Amygdala (tissue), 56 donors: ENCODE measurements at regions not wholly inside any gene's neighbourhood (a gene's known extent, or its start where the extent isn't known, plus 50 kb on each side); places are given as distances from the start of the nearest gene placed in this dataset.
"Not testable (repeated sequence)": the region's sequence is repeated elsewhere in the genome, so short reads cannot be mapped to it uniquely, and the experiment has no call there.

ENCODE experiments used
- DNase-seq, 56 donors: peaks; one replicate each; lab custom pipeline; 2025; lab: John Stamatoyannopoulos, UW

DNA sequence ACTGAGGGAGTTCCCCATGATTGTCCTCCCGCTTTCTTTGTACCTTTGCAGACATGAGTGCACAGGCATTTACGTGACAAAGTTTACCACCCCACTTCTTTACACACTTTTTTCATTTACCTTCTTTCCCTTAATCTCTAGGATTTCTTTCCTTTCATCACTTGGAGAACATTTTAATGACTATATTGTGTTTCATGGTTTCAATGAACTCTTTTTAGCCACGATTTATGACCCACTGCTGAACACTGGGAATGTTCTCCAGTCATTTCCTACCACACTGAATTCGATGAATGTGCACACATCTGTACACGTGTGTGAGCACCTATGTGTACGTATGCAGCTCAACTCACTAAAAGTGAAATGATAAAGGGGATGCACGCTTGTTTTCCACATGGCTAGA lies 371.7 kb upstream of the IGFBP3 start:
- no peak for DNase-seq

DNA sequence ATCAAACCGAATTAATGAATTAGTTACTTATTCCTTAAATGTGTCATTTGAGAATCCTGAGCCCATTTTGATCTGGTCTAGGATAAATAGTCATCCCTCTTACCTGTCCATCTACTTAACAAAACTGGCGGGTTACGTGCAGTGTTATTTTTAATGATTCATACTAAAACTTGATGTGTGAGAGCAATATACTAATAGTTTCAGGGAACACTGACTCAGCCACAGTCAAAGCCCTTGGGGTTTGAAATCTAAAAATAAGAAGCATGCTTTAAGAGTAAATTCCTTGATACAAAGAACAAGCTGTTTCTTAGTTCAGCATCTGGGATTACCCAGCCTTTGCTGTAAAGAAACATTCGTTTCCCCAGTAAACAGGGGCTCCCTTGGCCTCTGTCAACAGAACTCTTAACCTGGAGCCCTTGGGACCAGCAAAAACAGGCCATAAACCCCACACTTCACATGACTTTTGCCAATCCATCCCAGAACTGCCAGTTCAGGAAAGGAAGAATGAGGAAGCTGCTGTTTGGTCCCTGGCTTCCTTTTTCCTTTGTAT lies 370.6 kb upstream of the IGFBP3 start:
- no peak for DNase-seq

- DNase-seq: no peak
Observed at GRCh38 chr7:46291050-46291438, 370.0 kb upstream of the IGFBP3 start.

DNA sequence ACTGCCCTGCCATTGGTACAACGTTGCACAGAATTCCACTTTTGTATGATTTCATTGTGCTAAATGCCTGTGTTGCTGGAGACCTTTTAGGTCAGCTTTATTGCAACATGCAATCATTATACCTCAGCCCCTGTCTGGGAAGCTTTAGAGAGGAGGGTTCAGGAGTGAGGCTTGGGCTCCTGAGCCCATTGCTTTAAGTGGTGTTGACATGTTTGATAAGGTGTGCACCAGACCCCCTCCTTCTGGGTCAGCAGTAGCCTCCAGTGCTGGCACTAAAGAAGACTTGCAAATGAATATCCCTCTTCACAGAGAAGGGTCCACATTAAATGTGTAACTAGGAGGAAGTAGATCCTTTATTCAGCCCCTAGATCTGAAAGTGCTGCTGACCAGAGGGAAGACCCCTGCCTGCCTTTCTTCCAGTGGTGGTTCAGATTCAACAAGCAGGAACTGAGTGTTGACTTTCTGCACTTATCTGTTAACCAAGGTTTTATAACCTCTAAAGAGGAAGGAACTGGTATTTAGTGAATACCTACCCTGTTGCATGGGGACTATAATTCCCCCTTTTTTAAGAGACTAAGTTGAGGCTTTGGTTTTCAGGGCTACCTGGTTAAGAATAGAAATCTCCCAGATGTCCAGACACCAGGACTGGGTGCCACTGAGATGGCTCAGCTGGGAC lies 369.4 kb upstream of the IGFBP3 start:
- no peak for DNase-seq

GRCh38 chr7:46288861-46289260 lies 367.8 kb upstream of the IGFBP3 start:
- no peak for DNase-seq

GRCh38 chr7:46288010-46288409 lies 366.9 kb upstream of the IGFBP3 start:
- DNase-seq: no peak

DNA sequence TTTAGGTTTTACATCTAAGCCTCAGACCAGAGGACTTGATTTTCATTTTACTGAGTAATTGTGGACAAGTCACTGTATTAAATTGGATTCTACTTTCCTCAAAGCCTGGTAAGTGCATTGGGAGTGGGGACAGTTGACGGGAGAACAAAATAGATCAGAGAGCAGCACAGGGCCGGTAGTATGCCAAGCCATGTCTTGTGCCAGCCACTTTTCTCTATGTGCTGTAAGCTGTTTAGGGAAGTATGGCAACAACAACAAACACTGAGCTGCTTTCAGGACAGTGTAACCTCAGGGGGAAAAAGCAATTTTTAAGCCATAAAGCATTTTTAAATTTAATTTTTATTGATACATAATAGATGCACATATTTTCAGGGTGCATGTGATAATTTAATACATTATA lies 365.9 kb upstream of the IGFBP3 start:
- no peak for DNase-seq

- no peak for DNase-seq
Observed at GRCh38 chr7:46286356-46286755, 365.3 kb upstream of the IGFBP3 start.

DNA sequence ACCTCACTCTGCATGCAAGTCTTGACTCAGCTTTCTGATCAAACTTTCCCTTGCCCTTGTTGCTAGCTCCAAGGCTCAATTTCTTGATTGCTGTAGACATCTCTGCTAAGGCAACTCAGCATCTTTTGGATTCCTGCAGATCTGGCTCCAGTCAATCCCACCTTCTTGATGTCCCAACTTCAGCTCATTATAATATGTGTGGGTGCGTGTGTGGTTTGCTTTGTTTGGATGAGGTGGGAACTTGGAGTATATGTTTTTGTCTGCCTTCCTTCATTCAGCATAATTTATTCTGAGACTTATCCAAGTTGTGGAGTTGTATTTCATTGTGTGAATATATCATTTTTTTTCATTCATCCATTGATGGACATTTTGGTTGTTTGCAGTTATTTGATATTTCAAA lies 364.8 kb upstream of the IGFBP3 start:
- no peak for DNase-seq

DNA sequence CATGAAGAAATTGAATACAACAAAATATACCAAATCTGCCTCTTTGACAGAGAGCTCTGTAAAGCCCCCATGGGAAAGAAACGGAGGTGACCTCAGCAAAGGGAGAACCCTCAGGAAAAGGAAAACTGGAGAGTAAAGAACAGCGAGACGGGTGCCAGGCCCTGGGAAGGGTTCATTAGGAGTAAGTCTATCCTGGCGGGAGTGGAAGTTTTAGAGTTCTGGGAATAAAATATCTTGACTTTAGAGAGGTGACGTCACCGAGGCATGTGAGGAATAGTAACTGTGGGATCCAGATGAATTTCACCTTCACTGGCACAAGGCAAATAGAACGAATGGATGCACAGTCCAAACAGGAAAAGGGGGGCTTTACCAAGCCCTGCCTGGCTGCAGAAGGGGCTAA lies 362.8 kb upstream of the IGFBP3 start:
- no peak for DNase-seq

GRCh38 chr7:46282155-46282554 lies 361.1 kb upstream of the IGFBP3 start:
- DNase-seq: no peak

DNA sequence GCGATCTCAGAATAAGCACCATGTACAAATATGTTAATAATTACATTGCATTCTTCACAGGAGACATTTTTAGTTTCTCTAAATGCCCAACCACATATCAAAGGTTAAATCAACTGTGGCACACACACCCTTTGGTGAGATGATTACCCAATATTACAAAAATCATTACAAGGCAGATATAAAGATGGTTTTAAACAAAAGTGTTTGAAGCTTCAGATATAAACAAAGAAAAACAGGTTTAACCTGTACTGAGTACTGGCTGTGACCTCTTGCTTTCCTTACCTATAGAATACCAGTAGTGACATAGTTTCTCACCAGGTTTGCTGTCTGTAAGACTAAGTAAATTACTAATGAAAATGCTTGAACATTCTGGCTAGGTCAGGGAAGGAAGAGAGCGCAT lies 360.0 kb upstream of the IGFBP3 start:
- DNase-seq: no peak

DNA sequence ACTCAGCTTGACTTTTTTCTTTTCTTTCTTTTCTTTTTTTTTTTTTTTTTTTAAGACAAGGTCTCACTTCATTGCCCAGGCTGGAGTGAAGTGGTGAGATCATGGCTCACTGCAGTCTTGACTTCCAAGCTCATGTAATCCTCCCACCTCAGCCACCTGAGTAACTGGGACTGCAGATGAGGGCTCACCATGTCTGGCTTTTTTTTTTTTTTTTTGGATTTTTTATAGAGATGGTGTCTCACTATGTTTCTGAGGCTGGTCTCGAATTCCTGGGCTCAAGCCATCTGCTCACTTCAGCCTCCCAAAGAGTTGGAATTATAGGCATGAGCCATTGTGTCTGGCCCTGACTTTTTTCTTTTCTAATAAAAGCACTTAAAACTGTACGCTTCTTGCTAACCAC lies 358.2 kb upstream of the IGFBP3 start:
- no peak for DNase-seq

- DNase-seq: no peak
Observed at GRCh38 chr7:46264646-46265045, 343.6 kb upstream of the IGFBP3 start.

DNA sequence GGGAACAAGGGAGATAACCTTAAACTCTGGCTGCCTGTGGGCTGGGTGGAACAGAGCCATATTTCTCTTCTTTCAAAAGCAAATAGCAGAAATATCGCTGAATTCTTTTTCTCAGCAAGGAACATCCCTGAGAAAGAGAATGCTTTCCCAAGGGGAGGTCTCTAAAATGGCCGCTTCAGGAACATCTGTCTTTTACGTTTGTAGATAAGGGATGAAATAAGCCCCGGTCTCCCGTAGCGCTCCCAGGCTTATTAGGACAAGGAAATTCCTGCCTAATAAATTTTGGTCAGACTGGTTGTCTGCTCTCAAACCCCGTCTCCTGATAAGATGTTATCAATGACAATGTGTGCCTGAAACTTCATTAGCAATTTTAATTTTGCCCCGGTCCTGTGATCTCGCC lies 340.6 kb upstream of the IGFBP3 start:
- not testable (repeated sequence) for DNase-seq

DNA sequence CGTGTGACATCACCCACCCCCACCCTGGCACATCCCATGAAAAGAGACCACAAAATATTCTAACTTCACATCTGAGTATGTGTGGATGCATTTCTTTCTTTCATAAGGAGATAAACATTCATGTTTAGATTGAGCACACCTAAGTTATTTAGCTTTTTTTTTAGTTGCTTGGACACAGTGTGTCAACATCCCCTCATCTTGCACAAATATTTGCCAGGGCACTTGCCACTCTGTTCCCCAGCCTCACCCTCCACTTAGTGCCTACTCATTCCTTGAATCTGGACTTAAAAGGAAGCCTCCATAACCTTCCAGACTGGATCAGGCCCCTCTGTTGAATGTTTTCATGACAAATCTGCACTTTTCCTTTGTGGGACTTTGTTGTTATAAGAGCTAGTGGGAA lies 338.9 kb upstream of the IGFBP3 start:
- no peak for DNase-seq

- DNase-seq: no peak
Observed at GRCh38 chr7:46257761-46258448, 336.8 kb upstream of the IGFBP3 start.

- DNase-seq: no peak
Observed at GRCh38 chr7:46256870-46257661, 336.0 kb upstream of the IGFBP3 start.

- no peak for DNase-seq
Observed at GRCh38 chr7:46253520-46253919, 332.4 kb upstream of the IGFBP3 start.

- DNase-seq: no peak
Observed at GRCh38 chr7:46247664-46248063, 326.6 kb upstream of the IGFBP3 start.

- DNase-seq: no peak
Observed at GRCh38 chr7:46245586-46246111, 324.6 kb upstream of the IGFBP3 start.
